Renal cortical epithelial cell (primary cell): ENCODE measurements at regions not wholly inside any gene's neighbourhood (a gene's known extent, or its start where the extent isn't known, plus 50 kb on each side); places are given as distances from the start of the nearest gene placed in this dataset.
A peak's percentile ranks its signal among the peaks of the same experiment; 100 is the strongest.

Experiments used
- DNase-seq: peaks from one replicate; pipeline ENCODE4 v3.0.0-alpha.2; 2011; ENCODE audit warnings: low read depth

- DNase-seq = no peak
Measured at GRCh38 chr11:45440111-45440510, 154.0 kb upstream of the SYT13 start.

GRCh38 chr11:45436966-45437365, 150.8 kb upstream of the SYT13 start:
- no peak for DNase-seq

GRCh38 chr11:45436118-45436517, 150.0 kb upstream of the SYT13 start:
- DNase-seq = no peak

- DNase-seq = no peak
Measured at GRCh38 chr11:45435706-45436105, 149.6 kb upstream of the SYT13 start.

GRCh38 chr11:45432910-45433309, 146.8 kb upstream of the SYT13 start:
- DNase-seq = no peak

- no peak for DNase-seq
Measured at GRCh38 chr11:45432100-45432499, 146.0 kb upstream of the SYT13 start.

GRCh38 chr11:45431046-45432018, 145.2 kb upstream of the SYT13 start:
- DNase-seq = no peak

GRCh38 chr11:45430361-45430760, 144.2 kb upstream of the SYT13 start:
- no peak for DNase-seq

- no peak for DNase-seq
Measured at GRCh38 chr11:45429719-45430118, 143.6 kb upstream of the SYT13 start.

GRCh38 chr11:45428541-45429230, 142.5 kb upstream of the SYT13 start:
- DNase-seq = no peak

- DNase-seq = no peak
Measured at GRCh38 chr11:45428116-45428515, 142.0 kb upstream of the SYT13 start.

- DNase-seq = no peak
Measured at GRCh38 chr11:45424411-45425180, 138.5 kb upstream of the SYT13 start.

GRCh38 chr11:45423475-45424120, 137.5 kb upstream of the SYT13 start:
- no peak for DNase-seq

- DNase-seq = no peak
Measured at GRCh38 chr11:45423036-45423435, 136.9 kb upstream of the SYT13 start.

GRCh38 chr11:45414088-45414487, 127.9 kb upstream of the SYT13 start:
- DNase-seq = no peak

GRCh38 chr11:45413156-45413858, 127.2 kb upstream of the SYT13 start:
- DNase-seq = peak; percentile 1

GRCh38 chr11:45412521-45412920, 126.4 kb upstream of the SYT13 start:
- no peak for DNase-seq

- DNase-seq = no peak
Measured at GRCh38 chr11:45412051-45412471, 125.9 kb upstream of the SYT13 start.

GRCh38 chr11:45411228-45411946, 125.2 kb upstream of the SYT13 start:
- no peak for DNase-seq
